NB4 (cell line): ENCODE measurements at regions not wholly inside any gene's neighbourhood (a gene's known extent, or its start where the extent isn't known, plus 50 kb on each side); places are given as distances from the start of the nearest gene placed in this dataset.

Source experiments
- DNase-seq: peaks from one replicate; pipeline ENCODE4 v3.0.0; 2010; ENCODE audit warnings: low read depth
- H3K4me3 ChIP-seq: one replicate; pipeline ENCODE4 v1.5.1; 2011; ENCODE audit warnings: mild to moderate bottlenecking, low read depth, low read length, moderate library complexity
- MYC ChIP-seq: IDR thresholded peaks from 2 replicates; pipeline ENCODE4 v1.6.1; 2011; ENCODE audit warnings: low read depth, low read length
- POLR2A ChIP-seq: IDR thresholded peaks from 2 replicates; pipeline ENCODE4 v1.6.1; 2011; ENCODE audit warnings: mild to moderate bottlenecking; ENCODE audit not compliant: insufficient read length; ENCODE audit errors: extremely low read depth
- TF ChIP-seq, protein P1 (sequence below): IDR thresholded peaks from one replicate; pipeline ENCODE4 v1.5.1; 2012; ENCODE audit warnings: low read depth, low read length
- TF ChIP-seq, protein P2 (sequence below): IDR thresholded peaks from 2 replicates; pipeline ENCODE4 v1.6.1; 2011; ENCODE audit warnings: low read depth, low read length

- TF ChIP-seq, protein P1, sequence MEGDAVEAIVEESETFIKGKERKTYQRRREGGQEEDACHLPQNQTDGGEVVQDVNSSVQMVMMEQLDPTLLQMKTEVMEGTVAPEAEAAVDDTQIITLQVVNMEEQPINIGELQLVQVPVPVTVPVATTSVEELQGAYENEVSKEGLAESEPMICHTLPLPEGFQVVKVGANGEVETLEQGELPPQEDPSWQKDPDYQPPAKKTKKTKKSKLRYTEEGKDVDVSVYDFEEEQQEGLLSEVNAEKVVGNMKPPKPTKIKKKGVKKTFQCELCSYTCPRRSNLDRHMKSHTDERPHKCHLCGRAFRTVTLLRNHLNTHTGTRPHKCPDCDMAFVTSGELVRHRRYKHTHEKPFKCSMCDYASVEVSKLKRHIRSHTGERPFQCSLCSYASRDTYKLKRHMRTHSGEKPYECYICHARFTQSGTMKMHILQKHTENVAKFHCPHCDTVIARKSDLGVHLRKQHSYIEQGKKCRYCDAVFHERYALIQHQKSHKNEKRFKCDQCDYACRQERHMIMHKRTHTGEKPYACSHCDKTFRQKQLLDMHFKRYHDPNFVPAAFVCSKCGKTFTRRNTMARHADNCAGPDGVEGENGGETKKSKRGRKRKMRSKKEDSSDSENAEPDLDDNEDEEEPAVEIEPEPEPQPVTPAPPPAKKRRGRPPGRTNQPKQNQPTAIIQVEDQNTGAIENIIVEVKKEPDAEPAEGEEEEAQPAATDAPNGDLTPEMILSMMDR, result no peak
- no peak for TF ChIP-seq POLR2A
- no peak for TF ChIP-seq MYC
- TF ChIP-seq, protein P2, sequence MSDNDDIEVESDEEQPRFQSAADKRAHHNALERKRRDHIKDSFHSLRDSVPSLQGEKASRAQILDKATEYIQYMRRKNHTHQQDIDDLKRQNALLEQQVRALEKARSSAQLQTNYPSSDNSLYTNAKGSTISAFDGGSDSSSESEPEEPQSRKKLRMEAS, result no peak
- H3K4me3 ChIP-seq, result no peak overlapping the region
- DNase-seq, result no peak
Observed at GRCh38 chr4:125522588-125522987, 207.8 kb downstream of the FAT4 start.

DNA sequence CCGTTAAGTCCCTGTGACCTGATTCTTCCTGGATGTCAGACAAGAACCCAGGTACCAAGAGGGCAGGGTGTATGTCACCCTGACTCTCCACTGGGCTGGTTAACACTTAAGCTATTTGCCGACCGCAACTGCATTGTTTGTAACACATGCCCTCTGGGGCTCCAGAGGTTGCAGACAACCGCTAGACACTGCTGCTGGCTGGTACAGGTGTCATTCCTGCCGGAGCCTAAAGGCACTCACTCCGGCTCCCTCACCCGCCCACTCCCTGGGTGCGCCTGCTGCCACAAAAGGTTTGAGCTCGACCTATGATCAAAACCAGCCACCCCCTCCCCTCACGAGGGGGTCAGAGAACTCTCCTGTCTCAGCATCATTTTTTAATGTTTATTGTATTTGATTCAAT lies 208.2 kb downstream of the FAT4 start:
- DNase-seq, result no peak
- TF ChIP-seq, protein P1, result no peak
- TF ChIP-seq, protein P2, result no peak
- TF ChIP-seq MYC (no peak), POLR2A (no peak)

DNA sequence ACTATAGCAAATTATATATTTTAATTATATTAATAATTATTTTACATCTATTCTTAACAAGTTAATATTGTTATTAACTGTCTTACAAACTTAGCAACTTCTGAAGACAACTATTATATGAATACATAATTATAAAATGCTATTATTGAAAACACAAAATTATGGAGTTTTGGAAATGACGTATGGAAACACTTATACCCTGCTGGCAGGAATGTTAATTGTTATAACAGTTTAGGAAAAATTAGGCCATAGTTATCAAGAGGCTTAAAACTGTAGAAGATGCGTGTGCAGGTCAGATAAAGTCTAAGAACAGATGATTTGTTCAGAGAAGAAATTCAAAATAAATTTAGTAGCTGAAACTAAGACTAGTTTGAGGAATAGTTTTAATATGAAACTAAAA lies 211.7 kb downstream of the FAT4 start:
- no peak for TF ChIP-seq MYC
- TF ChIP-seq, protein P2, result no peak
- TF ChIP-seq, protein P1, result no peak
- no peak for TF ChIP-seq POLR2A
- H3K4me3 ChIP-seq, result no peak overlapping the region
- DNase-seq, result no peak

More for the DNA sequence above, 208.2 kb downstream of the FAT4 start:
- H3K4me3 ChIP-seq, result no peak overlapping the region

DNA sequence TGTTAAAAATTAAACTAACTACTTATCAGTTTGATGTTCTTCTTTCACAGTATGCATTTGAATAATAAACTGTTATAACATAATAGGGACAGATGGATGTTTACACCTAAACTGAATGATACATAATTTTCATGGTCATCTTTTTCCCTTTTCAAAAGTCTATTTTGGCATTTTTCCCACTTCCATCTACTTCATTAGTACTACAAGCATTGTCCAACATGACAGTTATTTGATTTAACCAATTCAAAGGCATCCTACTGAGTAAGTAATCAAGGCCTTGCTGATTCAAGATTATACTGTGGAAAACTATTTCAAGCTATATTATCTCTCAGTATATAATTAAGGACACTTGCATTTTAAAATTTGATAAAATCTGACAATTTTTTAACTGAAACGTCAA lies 212.9 kb downstream of the FAT4 start:
- TF ChIP-seq, protein P1, result no peak
- no peak for TF ChIP-seq POLR2A
- TF ChIP-seq, protein P2, result no peak
- no peak for TF ChIP-seq MYC
- no peak overlapping the region for H3K4me3 ChIP-seq
- no peak for DNase-seq

DNA sequence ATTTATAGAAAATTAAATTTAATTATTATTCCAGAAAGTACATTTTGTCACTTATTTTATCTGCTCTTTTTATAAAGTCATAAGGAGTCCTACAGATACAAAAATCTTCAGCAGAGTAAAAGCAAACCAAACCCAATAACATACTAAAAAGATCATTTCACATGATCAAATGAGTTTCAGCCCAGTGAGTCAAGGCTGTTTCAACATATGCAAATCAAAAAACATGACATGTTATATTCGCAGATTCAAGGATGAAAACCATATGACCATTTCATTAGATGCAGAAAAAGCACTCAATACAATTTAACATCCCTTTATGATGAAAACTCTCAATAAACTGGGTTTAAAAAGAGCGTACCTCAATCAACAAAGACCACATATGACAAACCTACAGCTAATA lies 214.3 kb downstream of the FAT4 start:
- no peak for DNase-seq
- TF ChIP-seq MYC, result no peak
- H3K4me3 ChIP-seq, result no peak overlapping the region

- TF ChIP-seq MYC, result no peak
- TF ChIP-seq POLR2A, result no peak
- TF ChIP-seq, protein P1, result no peak
- TF ChIP-seq, protein P2, result no peak
- no peak overlapping the region for H3K4me3 ChIP-seq
- DNase-seq, result no peak
Observed at GRCh38 chr4:125538670-125539069, 223.9 kb downstream of the FAT4 start.
